C4-2B (cell line): ENCODE measurements at regions not wholly inside any gene's neighbourhood (a gene's known extent, or its start where the extent isn't known, plus 50 kb on each side); places are given as distances from the start of the nearest gene placed in this dataset.

Experiments used
- H3K27ac ChIP-seq: fragments of 450-650 bp; 2 replicates; pipeline ENCODE4 v1.5.1; 2017
- ZFX ChIP-seq: fragments of 450-650 bp; IDR thresholded peaks from 2 replicates; pipeline ENCODE4 v1.6.1; 2017
- TF ChIP-seq, protein P1 (sequence below): fragments of 450-650 bp; conservative IDR thresholded peaks from 2 replicates; pipeline ENCODE4 v1.5.1; 2017; ENCODE audit warnings: mild to moderate bottlenecking

DNA sequence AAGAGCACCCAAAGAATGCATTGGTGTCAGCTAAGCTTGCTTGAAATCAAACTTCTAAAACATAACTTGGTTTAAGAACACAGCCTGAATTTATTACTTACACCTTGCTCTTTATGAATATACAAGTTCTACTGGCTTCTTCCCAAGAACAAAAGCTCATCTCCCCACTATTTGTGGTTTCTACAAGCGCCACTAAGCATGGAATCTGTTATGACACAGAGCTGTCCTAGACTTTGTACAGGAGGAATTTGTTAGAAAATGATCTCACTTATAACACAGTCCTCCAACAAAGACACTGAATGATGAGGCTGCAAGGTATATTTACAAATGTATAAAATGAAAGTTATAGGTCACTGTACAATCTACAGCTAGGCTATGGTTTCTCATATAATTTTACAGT lies 452.1 kb downstream of the BCAT1 start:
- no peak for TF ChIP-seq ZFX
- TF ChIP-seq, protein P1, sequence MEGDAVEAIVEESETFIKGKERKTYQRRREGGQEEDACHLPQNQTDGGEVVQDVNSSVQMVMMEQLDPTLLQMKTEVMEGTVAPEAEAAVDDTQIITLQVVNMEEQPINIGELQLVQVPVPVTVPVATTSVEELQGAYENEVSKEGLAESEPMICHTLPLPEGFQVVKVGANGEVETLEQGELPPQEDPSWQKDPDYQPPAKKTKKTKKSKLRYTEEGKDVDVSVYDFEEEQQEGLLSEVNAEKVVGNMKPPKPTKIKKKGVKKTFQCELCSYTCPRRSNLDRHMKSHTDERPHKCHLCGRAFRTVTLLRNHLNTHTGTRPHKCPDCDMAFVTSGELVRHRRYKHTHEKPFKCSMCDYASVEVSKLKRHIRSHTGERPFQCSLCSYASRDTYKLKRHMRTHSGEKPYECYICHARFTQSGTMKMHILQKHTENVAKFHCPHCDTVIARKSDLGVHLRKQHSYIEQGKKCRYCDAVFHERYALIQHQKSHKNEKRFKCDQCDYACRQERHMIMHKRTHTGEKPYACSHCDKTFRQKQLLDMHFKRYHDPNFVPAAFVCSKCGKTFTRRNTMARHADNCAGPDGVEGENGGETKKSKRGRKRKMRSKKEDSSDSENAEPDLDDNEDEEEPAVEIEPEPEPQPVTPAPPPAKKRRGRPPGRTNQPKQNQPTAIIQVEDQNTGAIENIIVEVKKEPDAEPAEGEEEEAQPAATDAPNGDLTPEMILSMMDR, result no peak
- H3K27ac ChIP-seq, result no peak overlapping the region

DNA sequence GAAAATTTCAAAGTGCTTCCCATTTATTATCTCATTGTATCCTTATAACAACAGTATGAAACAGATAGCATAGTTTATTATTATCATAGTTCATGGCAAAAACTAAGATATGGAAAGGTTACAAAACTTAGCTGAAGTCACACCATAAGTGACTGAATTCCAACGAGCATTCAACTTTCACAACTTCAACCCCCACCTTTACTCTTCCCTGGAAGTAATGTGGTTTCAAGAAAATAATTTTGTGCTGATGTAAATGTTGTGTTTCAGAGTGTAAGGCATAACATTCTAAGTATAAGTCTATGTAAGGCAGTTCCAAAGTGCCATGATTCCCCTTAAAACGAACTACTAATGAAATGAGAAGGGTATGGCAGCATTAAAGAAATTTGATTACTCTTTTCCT lies 454.5 kb downstream of the BCAT1 start:
- TF ChIP-seq, protein P1, result no peak
- no peak for TF ChIP-seq ZFX
- H3K27ac ChIP-seq, result no peak overlapping the region

DNA sequence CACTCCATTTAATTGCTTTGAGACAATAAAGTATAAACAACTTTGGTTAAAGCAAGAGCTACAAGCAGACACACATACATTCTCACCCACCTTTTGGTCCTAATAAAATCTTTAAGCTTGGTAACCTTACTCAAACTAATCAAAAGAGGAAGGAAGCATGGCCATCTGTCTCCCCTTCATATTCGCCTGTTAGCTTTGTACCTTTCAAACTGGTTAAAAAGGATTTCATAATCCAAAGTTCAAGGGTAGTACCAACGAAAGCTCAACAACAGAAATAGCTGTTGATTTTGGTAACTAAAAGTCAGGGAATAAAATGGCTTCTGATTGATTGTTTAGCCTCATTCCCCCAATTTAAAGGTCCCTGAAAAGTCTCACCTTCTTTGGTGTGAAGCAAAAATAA lies 456.9 kb downstream of the BCAT1 start:
- TF ChIP-seq, protein P1, result no peak
- no peak for TF ChIP-seq ZFX
- no peak overlapping the region for H3K27ac ChIP-seq

DNA sequence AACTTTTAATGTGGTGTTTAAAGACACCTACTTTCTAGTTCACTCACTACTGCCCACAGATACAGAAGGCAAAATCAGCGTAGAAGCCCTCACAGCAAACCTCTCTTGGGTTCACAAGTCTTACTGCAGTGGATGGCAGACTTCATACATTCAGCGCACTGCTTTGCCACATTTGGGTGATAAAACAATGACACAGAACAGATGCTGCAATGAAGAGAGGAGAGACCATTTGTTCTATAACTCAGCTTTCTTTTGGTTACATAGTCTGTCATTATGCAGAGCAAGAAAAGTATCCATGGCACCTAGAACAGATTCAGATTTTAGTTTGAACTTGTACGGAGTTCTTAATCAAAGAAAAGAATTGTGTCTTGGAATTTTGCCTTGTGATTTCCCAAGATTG lies 459.0 kb downstream of the BCAT1 start:
- H3K27ac ChIP-seq, result no peak overlapping the region
- no peak for TF ChIP-seq ZFX
- TF ChIP-seq, protein P1, result no peak

DNA sequence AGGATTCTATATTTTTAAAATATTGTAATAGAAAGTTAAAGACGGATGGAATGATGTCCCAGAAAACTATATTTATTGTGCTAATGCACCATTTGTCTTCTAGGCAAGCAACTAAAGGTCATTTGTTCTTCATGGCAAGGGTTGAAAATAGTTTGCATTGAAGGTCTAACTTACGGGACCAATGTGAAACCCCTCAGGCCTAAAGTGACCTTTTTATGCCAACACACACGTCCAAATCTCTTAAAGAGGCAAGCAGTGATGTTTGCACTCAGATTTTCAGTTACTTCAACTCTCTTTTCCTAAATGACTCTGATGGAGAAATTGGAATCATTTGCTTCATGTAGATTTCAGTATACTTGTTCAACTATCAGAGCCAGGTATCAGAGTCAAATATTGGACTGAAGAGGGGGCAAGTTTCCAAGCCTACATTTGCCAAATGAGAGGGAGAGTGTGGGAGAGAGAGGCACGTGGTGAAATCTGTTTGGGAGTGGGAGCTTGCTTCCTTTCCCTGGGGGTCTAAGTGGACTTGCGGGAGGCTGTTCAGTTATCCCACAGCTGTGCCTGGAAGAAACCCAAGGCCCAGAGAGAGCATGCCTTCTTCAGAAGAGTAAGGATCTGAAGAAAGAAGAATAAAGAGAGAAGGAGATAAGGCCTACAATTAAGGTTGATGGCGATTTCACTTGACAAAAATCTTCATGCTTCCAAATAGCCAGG lies 459.8 kb downstream of the BCAT1 start:
- H3K27ac ChIP-seq, result no peak overlapping the region
- TF ChIP-seq ZFX, result no peak
- TF ChIP-seq, protein P1, result no peak

DNA sequence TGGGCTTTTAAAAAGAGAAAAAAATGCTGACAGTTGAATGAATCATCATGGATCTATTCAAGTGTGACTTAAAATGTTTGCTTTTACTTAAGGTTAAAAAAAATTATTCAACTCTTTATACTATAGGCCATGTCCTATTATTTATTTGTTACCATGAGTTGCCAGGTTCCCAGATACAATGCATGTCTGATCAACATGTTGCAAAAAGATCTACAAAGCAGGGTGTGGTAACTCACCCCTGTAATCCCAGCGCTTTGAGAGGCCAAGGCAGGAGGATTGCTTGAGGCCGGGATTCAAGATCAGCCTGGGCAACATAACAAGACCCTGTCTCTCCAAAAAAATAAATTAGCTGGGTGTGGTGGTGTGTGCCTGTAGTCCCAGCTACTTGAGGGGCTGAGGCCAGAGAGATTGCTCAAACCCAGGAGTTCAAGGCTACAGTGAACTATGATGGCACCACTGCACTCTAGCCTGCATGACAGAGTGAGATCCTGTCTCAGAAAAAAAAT lies 460.8 kb downstream of the BCAT1 start:
- TF ChIP-seq, protein P1, result no peak
- no peak for TF ChIP-seq ZFX
- no peak overlapping the region for H3K27ac ChIP-seq

DNA sequence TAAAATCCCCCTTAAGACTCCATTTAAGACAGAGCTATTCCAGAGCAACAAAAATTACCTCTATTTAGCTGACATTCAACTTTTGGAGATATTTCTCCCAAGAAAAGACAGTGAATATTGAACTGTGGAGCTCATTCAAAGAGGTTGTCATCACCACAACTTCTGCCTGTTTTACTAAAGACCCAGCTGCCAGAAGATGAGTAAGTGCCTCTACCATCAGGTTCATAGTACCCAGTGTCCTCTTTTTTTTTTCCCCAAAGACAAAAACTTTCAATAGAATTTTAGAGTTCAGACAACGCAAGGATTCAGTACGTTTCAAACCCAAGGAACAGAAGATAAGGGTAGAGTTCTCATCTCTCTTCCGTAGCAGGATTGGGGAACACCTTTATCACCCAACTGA lies 461.3 kb downstream of the BCAT1 start:
- H3K27ac ChIP-seq, result no peak overlapping the region
- no peak for TF ChIP-seq ZFX
- TF ChIP-seq, protein P1, result no peak
